NB4 (cell line): ENCODE measurements at regions not wholly inside any gene's neighbourhood (a gene's known extent, or its start where the extent isn't known, plus 50 kb on each side); places are given as distances from the start of the nearest gene placed in this dataset.

ENCODE experiments used
- MYC ChIP-seq: IDR thresholded peaks from 2 replicates; pipeline ENCODE4 v1.6.1; 2011; ENCODE audit warnings: low read depth, low read length
- POLR2A ChIP-seq: IDR thresholded peaks from 2 replicates; pipeline ENCODE4 v1.6.1; 2011; ENCODE audit warnings: mild to moderate bottlenecking; ENCODE audit not compliant: insufficient read length; ENCODE audit errors: extremely low read depth
- TF ChIP-seq, protein P1 (sequence below): IDR thresholded peaks from one replicate; pipeline ENCODE4 v1.5.1; 2012; ENCODE audit warnings: low read depth, low read length

DNA sequence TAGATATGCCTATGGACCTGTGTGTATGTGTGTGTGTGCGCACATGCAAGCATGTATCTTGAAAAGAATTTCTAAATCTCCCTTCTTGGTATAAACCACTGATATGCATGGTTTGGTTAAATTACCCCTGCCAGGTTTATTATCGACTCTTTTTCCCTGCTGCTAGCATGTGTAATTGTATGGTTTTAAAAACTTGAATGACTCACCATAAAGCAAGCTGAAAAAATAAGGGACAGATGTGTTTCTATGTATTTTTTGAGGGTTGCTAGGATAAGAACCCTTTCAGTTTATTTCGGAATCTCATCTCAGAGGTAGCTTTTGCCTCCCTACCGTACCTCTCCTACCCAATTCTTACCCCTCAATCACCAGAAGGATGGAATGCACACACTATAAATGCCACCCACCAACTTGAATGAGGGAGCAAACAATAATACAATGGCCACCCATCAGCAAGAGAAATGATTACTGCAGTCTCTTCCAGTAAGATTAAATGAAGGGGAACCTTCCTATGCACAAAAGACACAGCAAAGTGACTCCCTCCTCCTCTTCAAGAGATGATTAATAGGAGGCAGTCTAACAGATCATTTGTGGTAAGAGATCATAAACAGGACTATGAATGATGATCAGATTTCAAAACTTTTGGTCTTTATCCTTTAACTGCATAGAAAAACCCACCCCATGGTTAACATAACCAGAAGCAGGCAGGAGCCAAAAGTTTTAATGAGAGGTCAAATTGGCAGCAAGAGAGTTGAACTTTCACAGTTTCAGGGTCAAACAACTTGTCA is 357.2 kb downstream of the SATB2 start:
- TF ChIP-seq, protein P1, sequence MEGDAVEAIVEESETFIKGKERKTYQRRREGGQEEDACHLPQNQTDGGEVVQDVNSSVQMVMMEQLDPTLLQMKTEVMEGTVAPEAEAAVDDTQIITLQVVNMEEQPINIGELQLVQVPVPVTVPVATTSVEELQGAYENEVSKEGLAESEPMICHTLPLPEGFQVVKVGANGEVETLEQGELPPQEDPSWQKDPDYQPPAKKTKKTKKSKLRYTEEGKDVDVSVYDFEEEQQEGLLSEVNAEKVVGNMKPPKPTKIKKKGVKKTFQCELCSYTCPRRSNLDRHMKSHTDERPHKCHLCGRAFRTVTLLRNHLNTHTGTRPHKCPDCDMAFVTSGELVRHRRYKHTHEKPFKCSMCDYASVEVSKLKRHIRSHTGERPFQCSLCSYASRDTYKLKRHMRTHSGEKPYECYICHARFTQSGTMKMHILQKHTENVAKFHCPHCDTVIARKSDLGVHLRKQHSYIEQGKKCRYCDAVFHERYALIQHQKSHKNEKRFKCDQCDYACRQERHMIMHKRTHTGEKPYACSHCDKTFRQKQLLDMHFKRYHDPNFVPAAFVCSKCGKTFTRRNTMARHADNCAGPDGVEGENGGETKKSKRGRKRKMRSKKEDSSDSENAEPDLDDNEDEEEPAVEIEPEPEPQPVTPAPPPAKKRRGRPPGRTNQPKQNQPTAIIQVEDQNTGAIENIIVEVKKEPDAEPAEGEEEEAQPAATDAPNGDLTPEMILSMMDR: no peak
- TF ChIP-seq POLR2A (no peak), MYC (no peak)
